ENCODE measurements at regions not wholly inside any gene's neighbourhood (a gene's known extent, or its start where the extent isn't known, plus 50 kb on each side); places are given as distances from the start of the nearest gene placed in this dataset.

DNA sequence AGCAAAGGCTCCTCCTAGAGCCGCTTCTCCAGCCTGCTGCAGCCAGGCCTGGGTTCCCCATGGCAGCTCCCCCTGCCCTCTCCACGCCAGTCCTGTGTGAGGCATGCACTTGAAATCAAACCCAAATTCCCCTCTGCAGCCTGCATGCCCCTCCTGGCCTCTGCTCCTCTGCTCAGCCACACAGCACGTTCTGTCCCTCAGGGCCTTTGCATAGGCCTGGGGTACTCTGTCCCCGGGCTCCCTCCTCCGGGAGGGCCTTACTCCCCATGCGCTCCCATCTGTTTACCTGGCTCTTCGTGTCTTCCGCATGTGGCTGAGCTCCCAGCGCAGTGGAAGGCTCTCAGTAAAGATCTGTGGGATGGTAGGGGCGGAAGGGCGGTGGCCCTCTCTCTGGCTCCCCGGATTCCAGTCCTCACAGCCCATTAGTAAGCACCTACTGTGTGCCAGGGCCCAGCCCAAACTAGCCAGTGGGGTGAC, 203.5 kb upstream of the IER5L start:
- no peak; the same call in 2 of the 3 replicates for ATAC-seq
- TF ChIP-seq CSDC2 (CRISPR knock-in tag; IDR thresholded peaks at IDR 0.05) (no peak), ARNTL (CRISPR knock-in tag; IDR thresholded peaks at IDR 0.05; ENCODE audit: borderline replicate concordance, low read depth) (no peak), SNAI2 (CRISPR knock-in tag; IDR thresholded peaks at IDR 0.05) (no peak), TOX (CRISPR knock-in tag; IDR thresholded peaks at IDR 0.05; ENCODE audit: borderline replicate concordance) (no peak), TCF4 (CRISPR knock-in tag; IDR thresholded peaks at IDR 0.05; ENCODE audit: borderline replicate concordance) (no peak), PPARA (CRISPR knock-in tag; IDR thresholded peaks at IDR 0.05; ENCODE audit: borderline replicate concordance) (no peak), BACH2 (CRISPR knock-in tag; IDR thresholded peaks at IDR 0.05; ENCODE audit: borderline replicate concordance) (no peak), ESRRG (CRISPR knock-in tag; IDR thresholded peaks at IDR 0.05) (no peak)

- TF ChIP-seq ZNF70 (CRISPR knock-in tag; IDR thresholded peaks at IDR 0.05) (no peak), OSR1 (CRISPR knock-in tag; IDR thresholded peaks at IDR 0.05) (no peak), ZFP30 (CRISPR knock-in tag; IDR thresholded peaks at IDR 0.05) (no peak), ESRRG (CRISPR knock-in tag; IDR thresholded peaks at IDR 0.05) (no peak), SNAI2 (CRISPR knock-in tag; IDR thresholded peaks at IDR 0.05) (no peak), GLIS3 (CRISPR knock-in tag; IDR thresholded peaks at IDR 0.05) (no peak), TOX (CRISPR knock-in tag; IDR thresholded peaks at IDR 0.05; ENCODE audit: borderline replicate concordance) (no peak), ZNF565 (CRISPR knock-in tag; conservative IDR thresholded peaks at IDR 0.05; ENCODE audit: low read depth) (no peak)
- TF ChIP-seq, protein P1, sequence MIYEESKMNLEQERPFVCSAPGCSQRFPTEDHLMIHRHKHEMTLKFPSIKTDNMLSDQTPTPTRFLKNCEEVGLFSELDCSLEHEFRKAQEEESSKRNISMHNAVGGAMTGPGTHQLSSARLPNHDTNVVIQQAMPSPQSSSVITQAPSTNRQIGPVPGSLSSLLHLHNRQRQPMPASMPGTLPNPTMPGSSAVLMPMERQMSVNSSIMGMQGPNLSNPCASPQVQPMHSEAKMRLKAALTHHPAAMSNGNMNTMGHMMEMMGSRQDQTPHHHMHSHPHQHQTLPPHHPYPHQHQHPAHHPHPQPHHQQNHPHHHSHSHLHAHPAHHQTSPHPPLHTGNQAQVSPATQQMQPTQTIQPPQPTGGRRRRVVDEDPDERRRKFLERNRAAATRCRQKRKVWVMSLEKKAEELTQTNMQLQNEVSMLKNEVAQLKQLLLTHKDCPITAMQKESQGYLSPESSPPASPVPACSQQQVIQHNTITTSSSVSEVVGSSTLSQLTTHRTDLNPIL (CRISPR knock-in tag; IDR thresholded peaks at IDR 0.05; ENCODE audit: low read depth), result no peak
- ATAC-seq, result no peak
Observed at GRCh38 chr9:129380961-129381401, 202.9 kb upstream of the IER5L start.

- TF ChIP-seq OSR1 (CRISPR knock-in tag; IDR thresholded peaks at IDR 0.05) (no peak), CSDC2 (CRISPR knock-in tag; IDR thresholded peaks at IDR 0.05) (no peak), TCF4 (CRISPR knock-in tag; IDR thresholded peaks at IDR 0.05; ENCODE audit: borderline replicate concordance) (no peak), PPARA (CRISPR knock-in tag; IDR thresholded peaks at IDR 0.05; ENCODE audit: borderline replicate concordance) (no peak), ZNF565 (CRISPR knock-in tag; conservative IDR thresholded peaks at IDR 0.05; ENCODE audit: low read depth) (no peak), SNAI2 (CRISPR knock-in tag; IDR thresholded peaks at IDR 0.05) (no peak), CSRNP3 (CRISPR knock-in tag; IDR thresholded peaks at IDR 0.05) (no peak), ZFP3 (CRISPR knock-in tag; IDR thresholded peaks at IDR 0.05) (no peak), ISL1 (CRISPR knock-in tag; IDR thresholded peaks at IDR 0.05) (no peak)
- TF ChIP-seq, protein P2, sequence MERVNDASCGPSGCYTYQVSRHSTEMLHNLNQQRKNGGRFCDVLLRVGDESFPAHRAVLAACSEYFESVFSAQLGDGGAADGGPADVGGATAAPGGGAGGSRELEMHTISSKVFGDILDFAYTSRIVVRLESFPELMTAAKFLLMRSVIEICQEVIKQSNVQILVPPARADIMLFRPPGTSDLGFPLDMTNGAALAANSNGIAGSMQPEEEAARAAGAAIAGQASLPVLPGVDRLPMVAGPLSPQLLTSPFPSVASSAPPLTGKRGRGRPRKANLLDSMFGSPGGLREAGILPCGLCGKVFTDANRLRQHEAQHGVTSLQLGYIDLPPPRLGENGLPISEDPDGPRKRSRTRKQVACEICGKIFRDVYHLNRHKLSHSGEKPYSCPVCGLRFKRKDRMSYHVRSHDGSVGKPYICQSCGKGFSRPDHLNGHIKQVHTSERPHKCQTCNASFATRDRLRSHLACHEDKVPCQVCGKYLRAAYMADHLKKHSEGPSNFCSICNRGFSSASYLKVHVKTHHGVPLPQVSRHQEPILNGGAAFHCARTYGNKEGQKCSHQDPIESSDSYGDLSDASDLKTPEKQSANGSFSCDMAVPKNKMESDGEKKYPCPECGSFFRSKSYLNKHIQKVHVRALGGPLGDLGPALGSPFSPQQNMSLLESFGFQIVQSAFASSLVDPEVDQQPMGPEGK (CRISPR knock-in tag; IDR thresholded peaks at IDR 0.05; ENCODE audit: borderline replicate concordance), result no peak
- TF ChIP-seq, protein P3, sequence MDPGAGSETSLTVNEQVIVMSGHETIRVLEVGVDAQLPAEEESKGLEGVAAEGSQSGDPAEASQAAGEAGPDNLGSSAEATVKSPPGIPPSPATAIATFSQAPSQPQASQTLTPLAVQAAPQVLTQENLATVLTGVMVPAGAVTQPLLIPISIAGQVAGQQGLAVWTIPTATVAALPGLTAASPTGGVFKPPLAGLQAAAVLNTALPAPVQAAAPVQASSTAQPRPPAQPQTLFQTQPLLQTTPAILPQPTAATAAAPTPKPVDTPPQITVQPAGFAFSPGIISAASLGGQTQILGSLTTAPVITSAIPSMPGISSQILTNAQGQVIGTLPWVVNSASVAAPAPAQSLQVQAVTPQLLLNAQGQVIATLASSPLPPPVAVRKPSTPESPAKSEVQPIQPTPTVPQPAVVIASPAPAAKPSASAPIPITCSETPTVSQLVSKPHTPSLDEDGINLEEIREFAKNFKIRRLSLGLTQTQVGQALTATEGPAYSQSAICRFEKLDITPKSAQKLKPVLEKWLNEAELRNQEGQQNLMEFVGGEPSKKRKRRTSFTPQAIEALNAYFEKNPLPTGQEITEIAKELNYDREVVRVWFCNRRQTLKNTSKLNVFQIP (CRISPR knock-in tag; IDR thresholded peaks at IDR 0.05; ENCODE audit: borderline replicate concordance, low read depth), result no peak
- TF ChIP-seq, protein P4, sequence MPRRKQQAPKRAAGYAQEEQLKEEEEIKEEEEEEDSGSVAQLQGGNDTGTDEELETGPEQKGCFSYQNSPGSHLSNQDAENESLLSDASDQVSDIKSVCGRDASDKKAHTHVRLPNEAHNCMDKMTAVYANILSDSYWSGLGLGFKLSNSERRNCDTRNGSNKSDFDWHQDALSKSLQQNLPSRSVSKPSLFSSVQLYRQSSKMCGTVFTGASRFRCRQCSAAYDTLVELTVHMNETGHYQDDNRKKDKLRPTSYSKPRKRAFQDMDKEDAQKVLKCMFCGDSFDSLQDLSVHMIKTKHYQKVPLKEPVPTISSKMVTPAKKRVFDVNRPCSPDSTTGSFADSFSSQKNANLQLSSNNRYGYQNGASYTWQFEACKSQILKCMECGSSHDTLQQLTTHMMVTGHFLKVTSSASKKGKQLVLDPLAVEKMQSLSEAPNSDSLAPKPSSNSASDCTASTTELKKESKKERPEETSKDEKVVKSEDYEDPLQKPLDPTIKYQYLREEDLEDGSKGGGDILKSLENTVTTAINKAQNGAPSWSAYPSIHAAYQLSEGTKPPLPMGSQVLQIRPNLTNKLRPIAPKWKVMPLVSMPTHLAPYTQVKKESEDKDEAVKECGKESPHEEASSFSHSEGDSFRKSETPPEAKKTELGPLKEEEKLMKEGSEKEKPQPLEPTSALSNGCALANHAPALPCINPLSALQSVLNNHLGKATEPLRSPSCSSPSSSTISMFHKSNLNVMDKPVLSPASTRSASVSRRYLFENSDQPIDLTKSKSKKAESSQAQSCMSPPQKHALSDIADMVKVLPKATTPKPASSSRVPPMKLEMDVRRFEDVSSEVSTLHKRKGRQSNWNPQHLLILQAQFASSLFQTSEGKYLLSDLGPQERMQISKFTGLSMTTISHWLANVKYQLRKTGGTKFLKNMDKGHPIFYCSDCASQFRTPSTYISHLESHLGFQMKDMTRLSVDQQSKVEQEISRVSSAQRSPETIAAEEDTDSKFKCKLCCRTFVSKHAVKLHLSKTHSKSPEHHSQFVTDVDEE (CRISPR knock-in tag; IDR thresholded peaks at IDR 0.05), result no peak
- ATAC-seq, result no peak
Observed at GRCh38 chr9:129379886-129380285, 201.8 kb upstream of the IER5L start.

Measured in SK-N-SH treated with all-trans-retinoic acid at 6 μM for 48 hours (cell line).